ENCODE measurements at regions not wholly inside any gene's neighbourhood (a gene's known extent, or its start where the extent isn't known, plus 50 kb on each side); places are given as distances from the start of the nearest gene placed in this dataset.

- no peak for TF ChIP-seq CTCF (IDR thresholded peaks at IDR 0.05; ENCODE audit: partially characterized antibody, unreplicated experiment)
- Mint-ChIP-seq H3K4me3 (ENCODE audit: unreplicated experiment) (no peak overlapping the region), H3K4me1 (ENCODE audit: low read depth, unreplicated experiment) (no peaks in the 10 kb centered on the region), H3K9me3 (ENCODE audit: unreplicated experiment) (no peaks in the 10 kb centered on the region), H3K36me3 (ENCODE audit: unreplicated experiment) (no peaks in the 10 kb centered on the region), H3K27me3 (ENCODE audit: unreplicated experiment) (no peaks in the 10 kb centered on the region), H3K27ac (ENCODE audit: unreplicated experiment) (no peak overlapping the region)
- DNase-seq, result no peak
Observed at GRCh38 chr5:115413651-115414050, 117.2 kb upstream of the CCDC112 start.

GRCh38 chr5:115409094-115409493 lies 112.6 kb upstream of the CCDC112 start:
- no peak for TF ChIP-seq CTCF (IDR thresholded peaks at IDR 0.05; ENCODE audit: partially characterized antibody, unreplicated experiment)
- Mint-ChIP-seq H3K9me3 (ENCODE audit: unreplicated experiment) (no peaks in the 10 kb centered on the region), H3K27ac (ENCODE audit: unreplicated experiment) (no peak overlapping the region), H3K4me1 (ENCODE audit: low read depth, unreplicated experiment) (no peaks in the 10 kb centered on the region), H3K4me3 (ENCODE audit: unreplicated experiment) (no peak overlapping the region), H3K27me3 (ENCODE audit: unreplicated experiment) (peaks cover 1% of the 10 kb centered on the region), H3K36me3 (ENCODE audit: unreplicated experiment) (no peaks in the 10 kb centered on the region)
- DNase-seq, result no peak

- H3K27me3 Mint-ChIP-seq (ENCODE audit: unreplicated experiment), result peaks cover 1% of the 10 kb centered on the region
- H3K36me3 Mint-ChIP-seq (ENCODE audit: unreplicated experiment), result no peaks in the 10 kb centered on the region
- H3K27ac Mint-ChIP-seq (ENCODE audit: unreplicated experiment), result no peak overlapping the region
- no peak for TF ChIP-seq CTCF (IDR thresholded peaks at IDR 0.05; ENCODE audit: partially characterized antibody, unreplicated experiment)
- H3K4me1 Mint-ChIP-seq (ENCODE audit: low read depth, unreplicated experiment), result no peaks in the 10 kb centered on the region
- no peak overlapping the region for H3K4me3 Mint-ChIP-seq (ENCODE audit: unreplicated experiment)
- DNase-seq, result no peak
- H3K9me3 Mint-ChIP-seq (ENCODE audit: unreplicated experiment), result no peaks in the 10 kb centered on the region
Observed at GRCh38 chr5:115402822-115403577, 106.5 kb upstream of the CCDC112 start.

GRCh38 chr5:115402092-115402491 lies 105.6 kb upstream of the CCDC112 start:
- Mint-ChIP-seq H3K27ac (ENCODE audit: unreplicated experiment) (no peak overlapping the region), H3K9me3 (ENCODE audit: unreplicated experiment) (no peaks in the 10 kb centered on the region), H3K4me3 (ENCODE audit: unreplicated experiment) (no peak overlapping the region), H3K27me3 (ENCODE audit: unreplicated experiment) (peaks cover 1% of the 10 kb centered on the region), H3K36me3 (ENCODE audit: unreplicated experiment) (no peaks in the 10 kb centered on the region), H3K4me1 (ENCODE audit: low read depth, unreplicated experiment) (no peaks in the 10 kb centered on the region)
- no peak for DNase-seq
- no peak for TF ChIP-seq CTCF (IDR thresholded peaks at IDR 0.05; ENCODE audit: partially characterized antibody, unreplicated experiment)

GRCh38 chr5:115398719-115399118 lies 102.3 kb upstream of the CCDC112 start:
- DNase-seq, result no peak
- Mint-ChIP-seq H3K27me3 (ENCODE audit: unreplicated experiment) (no peaks in the 10 kb centered on the region), H3K4me3 (ENCODE audit: unreplicated experiment) (no peak overlapping the region), H3K9me3 (ENCODE audit: unreplicated experiment) (peaks cover 2% of the 10 kb centered on the region), H3K27ac (ENCODE audit: unreplicated experiment) (no peak overlapping the region), H3K4me1 (ENCODE audit: low read depth, unreplicated experiment) (no peaks in the 10 kb centered on the region), H3K36me3 (ENCODE audit: unreplicated experiment) (no peaks in the 10 kb centered on the region)
- TF ChIP-seq CTCF (IDR thresholded peaks at IDR 0.05; ENCODE audit: partially characterized antibody, unreplicated experiment), result no peak

All from glutamatergic neuron (in vitro differentiated cells).